C4-2B (cell line): ENCODE measurements at regions not wholly inside any gene's neighbourhood (a gene's known extent, or its start where the extent isn't known, plus 50 kb on each side); places are given as distances from the start of the nearest gene placed in this dataset.

ENCODE experiments used
- CTCF ChIP-seq: fragments of 450-650 bp; conservative IDR thresholded peaks from 2 replicates; pipeline ENCODE4 v1.5.1; 2017; ENCODE audit warnings: mild to moderate bottlenecking
- ZFX ChIP-seq: fragments of 450-650 bp; IDR thresholded peaks from 2 replicates; pipeline ENCODE4 v1.6.1; 2017

GRCh38 chr20:40835321-40835720, 146.3 kb upstream of the MAFB start:
- TF ChIP-seq CTCF: no peak
- TF ChIP-seq ZFX: no peak
